ENCODE measurements at regions not wholly inside any gene's neighbourhood (a gene's known extent, or its start where the extent isn't known, plus 50 kb on each side); places are given as distances from the start of the nearest gene placed in this dataset.
"Not testable (repeated sequence)": the region's sequence is repeated elsewhere in the genome, so short reads cannot be mapped to it uniquely, and the experiment has no call there.

- Histone ChIP-seq H3K27me3 (ENCODE audit: low read depth) (no peaks in the 10 kb centered on the region), H3K27ac (no peak overlapping the region), H3K4me1 (peaks cover 3% of the 10 kb centered on the region), H3K9me3 (no peaks in the 10 kb centered on the region), H3K4me3 (no peak overlapping the region), H3K36me3 (no peaks in the 10 kb centered on the region)
- ATAC-seq (no peak), DNase-seq (no peak)
- TF ChIP-seq CTCF (IDR thresholded peaks at IDR 0.05) = no peak
- intact Hi-C loops (cut with DNase I) = no loop called here
These were observed 78.1 kb upstream of the EGFR start for GRCh38 chr7:54940748-54941147.

- DNase-seq (no peak), ATAC-seq (peak; percentile 56 to 89)
- TF ChIP-seq CTCF (IDR thresholded peaks at IDR 0.05) = no peak
These were observed 74.6 kb upstream of the EGFR start for GRCh38 chr7:54944179-54944578.

GRCh38 chr7:54946271-54946670 is 72.5 kb upstream of the EGFR start:
- intact Hi-C loops (cut with DNase I) = no loop called here
- TF ChIP-seq CTCF (IDR thresholded peaks at IDR 0.05) = no peak
- peak overlapping the region; percentile 20 for H3K27ac ChIP-seq
- ATAC-seq (peak; percentile 59 to 64), DNase-seq (no peak)
- H3K4me1 ChIP-seq = peaks cover 3% of the 10 kb centered on the region
- no peaks in the 10 kb centered on the region for H3K36me3 ChIP-seq
- no peak overlapping the region for H3K4me3 ChIP-seq
- no peaks in the 10 kb centered on the region for H3K27me3 ChIP-seq (ENCODE audit: low read depth)
- no peaks in the 10 kb centered on the region for H3K9me3 ChIP-seq

More at GRCh38 chr7:54944179-54944578, 74.6 kb upstream of the EGFR start:
- intact Hi-C loops (cut with DNase I) = no loop called here
- Histone ChIP-seq H3K27me3 (ENCODE audit: low read depth) (no peaks in the 10 kb centered on the region), H3K27ac (no peak overlapping the region), H3K4me3 (no peak overlapping the region), H3K4me1 (peaks cover 3% of the 10 kb centered on the region), H3K36me3 (no peaks in the 10 kb centered on the region), H3K9me3 (no peaks in the 10 kb centered on the region)

- ATAC-seq = peak; percentile 86
- TF ChIP-seq CTCF (IDR thresholded peaks at IDR 0.05) = no peak
- no peak for DNase-seq
- Histone ChIP-seq H3K36me3 (no peaks in the 10 kb centered on the region), H3K27me3 (ENCODE audit: low read depth) (no peaks in the 10 kb centered on the region), H3K4me3 (no peak overlapping the region), H3K9me3 (no peaks in the 10 kb centered on the region), H3K27ac (peak overlapping the region; percentile 20), H3K4me1 (peaks cover 3% of the 10 kb centered on the region)
- intact Hi-C loops (cut with DNase I) = no loop called here
These were observed 72.1 kb upstream of the EGFR start for GRCh38 chr7:54946764-54947163.

GRCh38 chr7:54947266-54947665 is 71.6 kb upstream of the EGFR start:
- Histone ChIP-seq H3K27ac (no peak overlapping the region), H3K4me1 (peaks cover 3% of the 10 kb centered on the region), H3K4me3 (no peak overlapping the region), H3K9me3 (no peaks in the 10 kb centered on the region), H3K27me3 (ENCODE audit: low read depth) (no peaks in the 10 kb centered on the region), H3K36me3 (no peaks in the 10 kb centered on the region)
- TF ChIP-seq CTCF (IDR thresholded peaks at IDR 0.05) = no peak
- no peak for DNase-seq
- intact Hi-C loops (cut with DNase I) = no loop called here
- no peak for ATAC-seq

- H3K4me1 ChIP-seq; H3K27ac ChIP-seq; H3K9me3 ChIP-seq; intact Hi-C loops (cut with DNase I); H3K4me3 ChIP-seq; ATAC-seq; DNase-seq; H3K27me3 ChIP-seq (ENCODE audit: low read depth); H3K36me3 ChIP-seq: not testable (repeated sequence)
These were observed 69.3 kb upstream of the EGFR start for GRCh38 chr7:54949514-54949913.

Measured in lower lobe of right lung (tissue), 2 donors.